Left forelimb (tissue), 1 donor: ENCODE measurements at regions not wholly inside any gene's neighbourhood (a gene's known extent, or its start where the extent isn't known, plus 50 kb on each side); places are given as distances from the start of the nearest gene placed in this dataset.

Experiments
- DNase-seq: peaks from one replicate; pipeline ENCODE4 v3.0.0-alpha.2; 2018; ENCODE audit warnings: low spot score

DNA sequence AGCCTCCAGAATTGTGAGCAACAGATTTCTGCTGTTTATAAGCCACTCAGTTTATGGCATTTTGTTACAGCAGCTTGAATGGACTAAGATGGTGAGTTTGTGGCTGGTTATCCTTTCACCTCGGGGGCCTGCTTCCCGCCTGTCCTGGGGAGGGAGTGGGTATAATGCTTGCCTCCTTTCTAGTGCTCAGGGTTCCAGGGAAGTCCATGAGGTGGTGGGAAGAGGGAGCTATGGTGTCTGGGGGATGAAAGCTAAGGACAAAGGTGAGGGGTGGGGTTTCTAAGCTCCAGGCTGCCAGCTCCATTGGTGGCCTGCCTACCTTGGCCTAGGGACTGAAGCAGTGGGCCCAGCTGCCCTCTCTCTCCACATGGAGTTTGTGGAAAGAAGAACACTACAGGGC lies 50.2 kb upstream of the SDK2 start:
- DNase-seq: no peak

DNA sequence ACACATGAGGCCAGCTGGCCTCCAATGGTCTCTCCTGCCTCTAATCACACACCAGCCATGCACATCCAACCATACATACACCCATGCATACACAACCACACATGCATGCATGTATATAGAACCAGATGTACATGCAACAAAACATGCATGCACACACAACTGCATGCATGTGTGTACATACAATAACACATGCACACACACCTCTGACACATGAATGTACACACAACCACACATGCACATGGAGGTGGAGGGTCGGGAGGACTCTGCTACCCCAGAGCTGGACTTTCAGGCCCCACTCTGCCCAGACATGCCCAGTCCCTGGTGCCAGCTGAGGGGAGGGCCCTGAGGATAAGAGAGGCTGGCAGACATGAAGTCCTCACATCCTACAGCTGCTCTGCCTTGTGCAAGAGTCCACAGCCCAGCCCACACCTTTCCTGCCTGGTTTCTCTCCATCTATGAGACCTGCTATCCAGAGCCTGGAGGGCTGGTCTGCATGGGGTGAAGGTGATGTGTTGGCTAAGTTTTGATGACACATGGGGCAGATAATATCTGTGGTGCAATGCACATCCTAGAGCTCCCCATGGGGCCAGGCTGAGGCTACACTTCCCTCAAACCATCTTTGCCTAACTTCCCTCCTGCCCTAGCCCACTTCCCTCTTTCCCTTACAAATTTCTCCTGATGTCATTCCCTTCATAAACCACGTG lies 50.9 kb upstream of the SDK2 start:
- DNase-seq: no peak

DNA sequence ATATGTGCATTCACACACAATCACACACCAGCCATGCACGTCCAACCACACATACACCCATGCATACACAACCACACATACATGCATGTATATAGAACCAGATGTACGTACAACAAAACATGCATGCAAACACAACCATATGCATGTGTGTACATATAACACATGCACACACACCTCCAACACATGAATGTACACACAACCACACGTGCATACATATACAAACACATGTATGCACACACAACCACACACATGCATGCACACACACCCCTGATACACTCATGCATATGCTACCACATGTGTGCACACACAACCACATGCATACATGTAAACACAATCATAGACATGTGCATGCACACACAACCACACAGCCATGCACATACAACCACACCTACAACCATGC lies 52.0 kb upstream of the SDK2 start:
- no peak for DNase-seq

DNA sequence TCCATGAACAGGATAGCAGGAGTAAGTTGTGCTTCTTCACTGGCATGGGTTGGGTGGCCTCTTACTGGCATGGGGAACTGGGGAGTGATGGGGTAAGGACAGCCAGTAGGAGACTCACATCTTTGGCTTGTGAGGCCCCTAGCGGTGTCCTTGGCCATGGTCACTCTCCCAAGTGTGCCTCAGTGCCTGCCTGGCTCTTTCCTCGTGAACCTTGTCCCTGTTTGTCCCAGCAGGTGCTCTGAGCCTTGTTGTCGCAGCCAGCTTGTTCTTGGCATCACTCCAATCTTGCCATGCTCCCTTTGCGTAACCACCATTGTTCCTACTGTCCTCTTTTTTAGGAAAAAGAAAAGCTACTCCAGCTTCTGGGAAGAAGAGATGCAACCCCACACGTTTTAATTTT lies 53.6 kb upstream of the SDK2 start:
- no peak for DNase-seq

DNA sequence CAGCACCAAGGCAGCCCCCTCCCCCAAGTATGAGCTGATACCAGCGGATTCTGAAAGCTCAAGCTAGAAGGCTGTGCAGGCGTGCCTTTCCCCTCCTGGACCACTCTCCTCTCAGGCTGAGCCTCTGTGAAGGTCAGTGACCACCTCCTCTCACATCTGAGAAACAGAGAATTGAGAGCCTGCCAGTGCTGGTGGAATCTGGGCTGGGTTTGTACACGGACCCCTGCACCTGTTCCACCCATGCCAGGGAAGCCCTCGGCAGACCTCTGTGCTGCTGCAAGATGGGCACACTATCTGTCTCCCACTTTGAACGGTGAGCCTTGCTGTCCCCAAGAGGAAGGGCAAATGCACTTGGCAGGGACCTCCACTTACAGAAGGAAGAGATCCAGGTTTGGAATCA lies 54.7 kb upstream of the SDK2 start:
- no peak for DNase-seq

DNA sequence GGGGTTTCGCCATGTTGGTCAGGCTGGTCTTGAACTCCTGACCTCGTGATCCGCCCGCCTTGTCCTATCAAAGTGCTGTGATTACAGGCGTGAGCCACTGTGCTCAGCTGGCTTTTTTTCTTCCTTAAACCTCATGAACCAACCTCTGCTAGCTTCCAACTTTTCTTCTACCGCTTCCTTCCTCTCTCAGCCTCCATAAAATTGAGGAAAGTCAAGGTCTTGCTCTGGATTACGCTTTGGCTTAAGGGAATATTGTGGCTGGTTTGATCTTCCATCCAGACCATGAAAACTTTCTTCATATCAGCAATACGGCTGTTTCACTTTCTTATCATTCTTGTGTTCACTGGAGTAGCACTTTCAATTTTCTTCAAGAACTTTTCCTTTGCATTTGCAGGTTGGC lies 57.5 kb upstream of the SDK2 start:
- no peak for DNase-seq

DNA sequence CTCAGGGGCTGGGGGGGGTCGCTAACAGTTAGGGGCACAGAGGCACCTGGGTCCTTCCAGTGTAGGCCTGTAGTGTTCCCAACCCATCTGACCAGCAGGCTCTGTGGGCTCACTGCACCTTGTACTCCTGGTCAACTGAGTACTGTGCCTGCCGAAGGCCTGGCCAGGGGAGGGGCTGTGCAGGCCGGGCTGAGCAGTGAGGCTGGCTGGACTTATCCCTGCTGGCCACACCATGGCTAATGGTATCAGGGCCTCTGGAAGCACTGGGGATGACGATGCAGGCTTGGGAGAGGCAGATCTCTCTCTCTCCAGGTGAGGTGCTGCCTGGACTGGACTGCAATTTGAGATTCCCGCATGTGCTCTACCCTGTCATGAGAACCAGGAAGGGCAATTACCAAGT lies 58.9 kb upstream of the SDK2 start:
- no peak for DNase-seq

DNA sequence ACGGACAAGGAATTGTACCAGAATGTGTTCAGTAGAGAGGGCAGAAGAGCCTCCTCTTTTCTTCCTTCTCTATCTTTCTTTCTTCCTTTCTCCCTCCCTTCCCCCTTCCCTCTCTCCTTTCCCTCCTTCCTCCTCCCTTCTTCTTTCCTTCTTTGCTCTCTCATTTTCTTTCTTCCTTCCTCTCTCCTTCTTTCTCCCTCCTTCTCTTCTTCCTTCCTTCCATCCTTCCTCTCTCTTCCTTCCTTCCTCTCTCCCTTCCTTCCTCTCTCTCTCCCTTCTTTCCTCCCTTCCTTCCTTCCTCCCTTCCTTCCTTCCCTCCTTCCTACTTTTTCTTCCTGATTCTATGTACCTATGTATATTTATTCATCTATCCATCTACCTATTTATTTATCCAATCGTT lies 59.7 kb upstream of the SDK2 start:
- no peak for DNase-seq

DNA sequence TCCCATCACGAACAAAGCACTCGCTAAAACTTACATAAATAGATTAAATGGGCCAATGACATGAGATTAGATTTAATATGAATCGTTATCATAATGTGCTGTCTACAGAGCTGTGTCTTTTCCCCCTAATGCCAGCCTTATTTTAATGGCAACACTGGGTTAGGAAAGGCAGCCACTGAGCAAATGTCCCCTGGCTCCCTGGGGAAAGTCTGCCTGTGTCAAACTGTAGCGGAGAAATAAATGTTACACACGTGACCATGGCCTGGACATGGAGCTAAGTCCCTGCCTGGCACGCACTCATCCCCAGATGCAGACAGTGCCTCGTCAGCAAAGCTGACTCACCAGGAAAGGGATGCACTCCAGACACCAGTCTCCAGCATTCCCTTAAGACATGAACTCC lies 61.3 kb upstream of the SDK2 start:
- DNase-seq: no peak

DNA sequence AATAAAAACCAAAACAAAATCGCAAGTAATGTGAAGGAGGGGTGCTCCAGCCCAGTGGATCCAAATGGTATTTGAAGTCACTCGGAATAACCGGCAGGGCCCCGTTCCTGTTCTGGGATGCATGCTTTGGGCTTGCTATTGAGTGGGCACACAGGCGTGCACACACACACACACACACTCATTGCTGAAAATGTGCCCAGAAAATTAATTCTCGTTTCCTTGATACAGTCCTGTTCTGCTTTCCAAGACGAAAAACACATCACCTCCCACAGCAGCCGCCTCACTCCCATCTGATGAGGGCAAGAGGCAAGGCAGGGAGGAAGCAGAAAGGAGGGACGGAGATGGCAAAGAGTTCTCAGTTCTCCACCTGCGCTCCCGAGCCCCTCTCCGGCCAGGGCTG lies 62.2 kb upstream of the SDK2 start:
- no peak for DNase-seq

DNA sequence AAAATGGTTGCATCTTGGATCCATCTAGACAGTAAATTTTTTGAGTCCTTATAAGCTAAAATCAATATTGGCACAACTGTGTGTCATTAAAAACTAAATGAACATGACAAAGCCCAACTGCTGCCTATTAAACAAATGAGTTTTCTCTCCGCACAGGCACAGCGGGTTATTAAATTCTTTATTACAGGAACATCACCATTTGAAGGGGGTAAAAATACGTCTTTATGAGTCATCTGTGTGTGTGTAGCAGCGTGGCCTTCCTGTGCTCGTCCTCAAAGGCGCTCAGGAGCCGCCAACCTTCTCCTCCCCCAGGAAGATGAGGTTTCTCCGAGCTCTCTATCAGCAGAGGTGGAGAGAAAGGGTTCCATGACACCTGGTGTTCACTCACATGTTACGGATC lies 62.6 kb upstream of the SDK2 start:
- no peak for DNase-seq

DNA sequence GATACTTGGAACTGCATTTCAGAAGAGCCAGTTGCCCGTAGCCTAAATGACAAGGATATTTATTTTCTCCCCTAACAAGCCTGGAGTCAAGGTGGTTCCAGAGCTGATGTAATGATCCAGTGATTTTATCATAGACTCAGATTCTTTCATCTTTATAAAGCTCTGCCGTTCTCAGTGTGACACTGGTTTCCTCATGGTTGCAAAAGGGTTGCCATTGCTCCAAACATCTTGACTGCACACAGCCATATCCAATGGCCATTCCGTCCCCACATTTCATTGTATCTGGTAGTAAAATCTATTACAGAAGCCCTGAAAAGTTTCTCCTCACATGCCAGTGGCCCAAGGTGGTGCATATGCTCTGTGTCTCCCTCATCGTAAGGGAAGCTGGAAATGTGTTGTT lies 63.1 kb upstream of the SDK2 start:
- no peak for DNase-seq

DNA sequence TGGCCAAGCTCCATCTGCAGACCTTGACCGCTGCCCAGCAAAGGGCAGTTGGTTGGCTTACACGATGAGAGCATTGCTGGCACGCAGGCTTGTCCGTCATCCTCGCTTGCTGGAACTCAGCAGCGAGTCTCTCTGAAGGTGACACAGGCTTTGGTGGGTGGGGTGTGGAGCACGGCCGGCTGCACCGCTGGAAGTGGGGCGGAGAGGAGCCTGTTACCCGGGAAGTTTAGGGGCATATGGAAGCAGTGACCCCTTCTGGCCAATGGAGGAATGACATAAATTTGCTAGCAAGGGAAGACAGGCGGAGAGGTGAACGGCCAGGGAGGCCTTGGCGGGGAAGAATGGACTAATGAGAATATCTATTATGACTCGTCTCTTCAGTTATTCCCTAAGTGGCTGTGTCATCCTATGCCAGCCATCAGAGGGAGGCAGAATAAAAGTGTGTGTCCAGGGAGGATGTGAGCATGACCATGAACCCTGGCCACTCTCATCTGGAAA lies 65.9 kb upstream of the SDK2 start:
- peak; percentile 69 for DNase-seq

DNA sequence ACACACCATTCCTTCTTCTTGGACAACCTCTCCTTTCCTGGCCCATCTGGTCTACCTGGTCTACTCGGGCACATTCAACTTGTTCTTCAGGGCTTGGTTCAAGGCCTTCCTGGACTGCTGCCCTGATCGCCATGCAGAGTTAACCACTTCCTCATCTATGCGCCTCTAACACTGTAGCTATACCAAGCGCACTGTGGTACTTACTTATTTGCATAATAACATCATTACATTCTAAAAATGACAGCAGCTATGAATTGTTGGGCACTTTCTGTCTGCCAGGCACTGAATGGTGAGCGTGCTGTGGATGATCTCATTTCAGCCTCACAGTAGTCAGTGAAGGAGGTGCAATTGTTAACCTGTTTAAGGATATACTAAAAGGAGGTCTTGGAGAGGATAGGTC lies 66.9 kb upstream of the SDK2 start:
- DNase-seq: no peak

DNA sequence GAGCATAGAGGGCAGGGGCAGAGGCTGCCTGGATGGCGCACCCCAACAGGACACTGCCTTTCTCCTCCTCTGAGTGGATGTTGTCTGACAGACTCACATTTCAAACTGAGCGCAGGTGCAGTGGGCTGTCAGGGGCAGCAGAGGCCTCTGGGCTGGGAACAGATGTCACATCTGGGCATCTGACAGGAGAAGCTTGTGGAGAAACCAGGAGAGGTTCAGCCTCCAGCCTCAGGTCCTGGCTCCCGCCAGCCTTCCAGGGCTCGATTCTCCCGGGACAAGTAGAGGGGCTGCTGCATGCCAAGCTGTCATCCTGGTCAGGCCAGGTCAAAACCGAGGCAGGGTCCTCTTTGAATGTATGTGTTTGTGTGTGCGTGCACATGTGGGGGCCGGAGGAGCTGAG lies 67.7 kb upstream of the SDK2 start:
- no peak for DNase-seq

DNA sequence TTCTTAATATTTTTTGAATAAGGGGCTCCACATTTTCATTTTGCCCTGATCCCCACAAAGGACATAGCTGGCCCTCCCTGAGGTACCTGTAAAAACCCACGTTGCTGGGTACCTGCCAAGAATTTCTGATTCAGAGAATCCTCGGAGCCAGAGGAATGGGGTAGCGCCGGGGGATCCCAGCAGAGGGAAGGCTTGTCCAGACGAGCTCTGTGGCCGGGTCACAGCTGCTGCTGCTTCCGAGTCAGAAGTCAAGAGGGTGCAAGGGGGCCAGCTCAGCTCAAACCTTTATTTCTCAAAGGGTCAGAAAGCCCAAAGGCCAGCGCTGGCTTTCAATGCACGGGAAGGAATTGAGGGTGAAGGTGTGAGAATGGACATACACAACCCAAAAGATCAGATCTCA lies 68.9 kb upstream of the SDK2 start:
- no peak for DNase-seq

DNA sequence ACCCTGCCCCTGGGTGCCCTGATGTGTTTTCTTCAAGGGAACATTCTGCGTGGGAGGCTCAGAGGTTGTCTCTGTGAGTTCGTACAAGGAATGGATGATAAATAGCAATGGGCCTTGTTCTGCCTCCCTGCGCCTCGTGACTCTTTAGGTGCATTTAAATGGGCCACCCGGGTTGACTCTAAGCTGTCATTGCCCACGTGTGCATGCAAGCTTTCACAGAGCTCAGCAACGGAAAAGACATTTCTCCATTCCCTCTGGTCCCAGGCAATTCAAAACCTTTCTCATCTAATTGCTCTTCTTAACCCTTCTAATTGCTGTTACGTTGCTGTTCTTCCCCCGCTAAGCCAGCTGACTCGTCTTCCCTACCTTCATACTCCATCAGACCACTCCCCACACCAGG lies 71.5 kb upstream of the SDK2 start:
- DNase-seq: no peak

DNA sequence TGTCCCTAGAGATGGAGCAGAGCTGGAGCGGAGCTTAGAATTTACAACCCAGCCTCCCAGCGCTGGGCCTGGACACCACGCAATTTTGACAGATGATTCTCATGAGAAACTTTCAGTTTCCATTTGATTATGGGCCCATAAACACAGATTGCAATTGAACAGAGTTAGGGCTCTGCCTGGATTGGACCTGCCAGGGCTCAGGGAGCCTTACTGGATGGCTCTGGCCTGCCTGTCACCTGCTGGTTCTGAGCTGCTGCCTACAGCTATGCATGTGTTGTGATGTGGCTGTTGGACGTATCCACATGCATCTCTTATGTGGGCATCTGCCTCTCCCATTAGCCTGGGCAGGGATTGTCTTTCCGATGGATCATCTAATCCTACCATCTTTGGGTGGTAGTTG lies 73.4 kb upstream of the SDK2 start:
- no peak for DNase-seq

DNA sequence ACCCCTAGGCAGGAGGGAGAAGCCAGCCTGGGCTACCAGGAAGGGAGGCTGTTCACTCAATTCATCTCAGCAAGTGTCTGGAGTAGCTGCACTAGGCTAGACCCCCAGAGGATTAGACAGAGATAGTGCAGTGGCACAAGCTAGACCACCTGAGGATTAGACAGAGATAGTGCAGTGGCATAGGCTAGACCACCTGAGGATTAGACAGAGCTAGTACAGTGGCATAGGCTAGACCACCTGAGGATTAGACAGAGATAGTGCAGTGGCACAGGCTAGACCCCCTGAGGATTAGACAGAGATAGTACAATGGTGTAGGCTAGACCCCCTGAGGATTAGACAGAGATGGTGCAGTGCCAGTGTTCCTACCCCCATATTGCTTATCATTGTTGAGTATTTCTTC lies 74.1 kb upstream of the SDK2 start:
- no peak for DNase-seq

DNA sequence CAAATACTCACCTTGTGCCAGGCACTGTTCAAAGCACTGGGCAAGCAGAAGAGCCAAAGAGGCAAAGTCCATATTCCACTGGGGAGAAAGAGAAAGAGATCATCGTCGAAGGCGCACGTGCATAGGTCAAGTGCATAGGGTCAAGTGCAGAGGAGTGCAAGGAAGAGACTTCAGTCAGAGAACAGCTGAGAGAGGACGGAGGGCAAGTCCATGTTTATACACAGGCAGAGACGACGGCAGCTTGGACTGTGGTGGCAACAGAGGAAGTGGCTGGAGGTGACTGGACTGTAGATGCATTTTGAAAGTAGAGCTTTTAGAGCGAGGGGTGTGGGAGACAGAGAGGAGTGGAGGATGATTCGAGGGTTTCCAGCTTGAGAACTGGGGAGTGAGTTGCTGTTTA lies 74.7 kb upstream of the SDK2 start:
- DNase-seq: no peak

DNA sequence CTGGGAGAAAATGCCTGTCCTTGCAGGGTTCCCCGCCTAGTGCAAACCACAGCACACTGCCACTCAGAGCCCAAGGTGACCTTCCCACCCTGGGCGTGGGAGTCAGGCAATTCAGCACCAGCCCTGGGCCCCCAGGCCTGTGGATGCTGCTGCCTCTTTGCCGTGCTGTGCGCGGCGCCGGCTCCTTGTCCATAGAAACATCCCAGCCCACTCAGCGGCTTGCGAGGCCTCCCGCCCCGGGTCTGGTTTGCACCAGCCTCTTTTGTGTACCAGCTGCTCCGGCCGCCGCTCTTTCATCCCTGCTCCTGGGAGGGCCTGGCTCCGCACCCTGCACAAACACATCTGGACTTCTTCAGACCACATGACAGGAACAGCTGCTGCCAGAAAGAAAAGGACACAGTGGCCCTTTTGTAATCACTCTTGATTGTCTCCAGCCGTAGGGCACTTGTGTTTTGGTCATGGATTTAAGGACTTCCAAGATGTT lies 75.4 kb upstream of the SDK2 start:
- DNase-seq: peak; percentile 78

DNA sequence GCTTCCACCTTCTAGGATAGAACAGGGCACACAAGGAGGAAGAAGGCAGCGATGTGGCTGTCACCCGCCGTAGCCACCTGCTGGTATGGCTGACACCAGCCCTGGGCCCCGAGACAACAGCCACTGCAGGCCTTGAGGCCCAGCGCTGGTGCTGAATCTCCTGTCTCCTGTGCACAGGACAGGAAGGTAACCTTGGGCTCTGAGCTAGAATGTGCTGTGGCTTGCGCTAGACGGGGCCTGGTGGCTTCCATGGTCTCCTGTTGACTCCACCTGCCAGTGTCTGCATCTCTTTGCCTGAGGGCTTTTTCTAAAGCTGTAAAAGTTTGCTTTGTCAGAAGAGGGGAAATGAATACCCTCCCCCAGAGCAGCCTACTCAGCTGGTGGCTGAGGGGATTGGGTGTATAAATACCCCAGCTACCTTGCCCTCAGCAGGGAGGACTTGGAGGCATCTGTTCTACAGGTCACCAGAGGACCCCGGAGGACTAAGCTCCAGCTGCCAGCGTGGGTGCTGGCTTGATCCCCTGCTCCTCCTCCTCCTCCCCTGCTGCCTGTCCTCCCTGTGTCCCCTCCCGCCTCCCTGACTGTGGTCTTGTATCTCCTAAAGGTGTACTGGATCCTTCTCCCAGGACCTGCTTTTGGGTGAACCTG lies 76.1 kb upstream of the SDK2 start:
- no peak for DNase-seq

DNA sequence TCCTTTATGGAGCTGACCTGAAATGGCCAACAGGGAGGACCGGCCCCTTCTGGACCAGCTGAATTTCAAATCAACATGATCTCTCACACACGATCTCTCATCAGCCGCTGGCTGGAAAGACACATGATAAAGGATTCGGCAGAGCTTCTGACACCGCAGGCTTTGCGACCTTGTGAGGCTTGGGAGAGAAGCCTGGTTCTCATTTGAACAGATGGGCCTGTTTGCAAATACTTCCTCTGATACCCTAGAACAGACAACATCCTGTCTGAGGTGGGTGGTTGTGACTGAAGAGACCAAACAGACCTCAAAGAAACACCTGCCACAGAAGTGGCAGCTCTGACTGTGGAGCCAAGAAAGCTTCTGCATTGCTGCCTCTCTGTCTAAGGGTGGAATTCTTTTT lies 77.9 kb upstream of the SDK2 start:
- DNase-seq: no peak

DNA sequence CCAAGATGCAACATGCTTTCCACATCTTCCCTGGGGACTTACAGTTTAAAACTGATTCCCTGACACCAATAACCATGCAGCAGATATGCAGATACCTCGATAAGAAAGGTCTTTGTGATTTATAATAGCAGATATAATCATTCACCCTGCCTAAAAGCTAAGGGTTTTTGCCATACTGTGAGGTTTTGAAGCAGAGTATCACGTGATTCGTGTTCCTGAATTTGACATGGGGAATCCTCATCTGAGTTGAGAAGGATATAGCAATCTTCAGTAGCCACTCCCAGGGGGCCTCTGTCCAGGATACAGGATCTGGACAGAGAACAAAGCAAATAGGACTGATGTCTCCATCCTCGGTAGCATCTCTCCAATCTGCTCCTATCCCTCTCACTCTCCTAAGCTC lies 79.1 kb upstream of the SDK2 start:
- DNase-seq: no peak
